ENCODE measurements at regions not wholly inside any gene's neighbourhood (a gene's known extent, or its start where the extent isn't known, plus 50 kb on each side); places are given as distances from the start of the nearest gene placed in this dataset.
A peak's percentile ranks its signal among the peaks of the same experiment; 100 is the strongest.

- Histone ChIP-seq H3K27ac (ENCODE audit: low read depth in 1 of 2, low read length in 2 of 2) (no peak overlapping the region), H3K4me3 (ENCODE audit: low read depth in 1 of 3, low read length in 3 of 3) (no peak overlapping the region)
- WGBS = 47% methylated on average over 3 of the region's 3 CpGs
Measured at GRCh38 chr17:14016858-14017257, 52.4 kb upstream of the COX10 start.

More at GRCh38 chr17:14016858-14017257, 52.4 kb upstream of the COX10 start:
- Histone ChIP-seq H3K4me1 (ENCODE audit: control insufficient read depth in 4 of 4, insufficient read depth in 4 of 4, low read length in 3 of 4) (peaks cover 2 to 42% (median 34%) of the 10 kb centered on the region in 4 donors), H3K27me3 (ENCODE audit: control insufficient read depth in 4 of 4, insufficient read depth in 4 of 4, low read length in 3 of 4) (no peaks in the 10 kb centered on the region), H3K9me3 (ENCODE audit: control insufficient read depth in 4 of 4, low read length in 3 of 4) (no peaks in the 10 kb centered on the region), H3K9ac (ENCODE audit: low read depth in 1 of 2, low read length in 2 of 2) (no peak overlapping the region), H3K36me3 (ENCODE audit: control insufficient read depth in 4 of 4, insufficient read depth in 3 of 4, low read depth in 1 of 4, low read length in 3 of 4) (no peaks in the 10 kb centered on the region)
- TF ChIP-seq SP1 (IDR thresholded peaks at IDR 0.05) (no peak), ATF3 (IDR thresholded peaks at IDR 0.05) (no peak), FOXA1 (IDR thresholded peaks at IDR 0.05) (no peak), RAD21 (IDR thresholded peaks at IDR 0.05) (peak; percentile 6 to 40), HNF4A (conservative IDR thresholded peaks at IDR 0.05) (peak; percentile 76 to 84), TAF1 (conservative IDR thresholded peaks at IDR 0.05) (no peak), MAX (IDR thresholded peaks at IDR 0.05) (no peak), JUND (IDR thresholded peaks at IDR 0.05) (peak in 1 of 2 donors; percentile 30), NR2F2 (IDR thresholded peaks at IDR 0.05) (no peak), HNF4G (IDR thresholded peaks at IDR 0.05) (peak; percentile 51), FOXA2 (IDR thresholded peaks at IDR 0.05) (no peak), RXRA (IDR thresholded peaks at IDR 0.05) (peak in 1 of 2 donors; percentile 38), ZBTB33 (IDR thresholded peaks at IDR 0.05) (no peak), GABPA (IDR thresholded peaks at IDR 0.05 in 1 of 2, conservative IDR thresholded peaks at IDR 0.05 in 1 of 2) (no peak), CTCF (IDR thresholded peaks at IDR 0.05; ENCODE audit: low read depth, low read length, missing input control) (no peak), REST (IDR thresholded peaks at IDR 0.05) (no peak)
- no peak for DNase-seq (ENCODE audit: low spot score)
